ENCODE measurements at regions not wholly inside any gene's neighbourhood (a gene's known extent, or its start where the extent isn't known, plus 50 kb on each side); places are given as distances from the start of the nearest gene placed in this dataset.

- Histone ChIP-seq H3K9me1 (replicated peaks; ENCODE audit: control insufficient read depth, extremely low read depth, insufficient read depth, low read length) (no peaks in the 10 kb centered on the region), H3K27me3 (ENCODE audit: control insufficient read depth in 2 of 2, insufficient read depth in 2 of 2, low read length in 2 of 2) (no peaks in the 10 kb centered on the region), H2AFZ (ENCODE audit: low read depth, low read length) (no peak overlapping the region), H3K79me2 (ENCODE audit: control insufficient read depth, insufficient read depth, low read length) (no peaks in the 10 kb centered on the region), H3K36me3 (ENCODE audit: control insufficient read depth in 2 of 2, extremely low read depth in 1 of 2, insufficient read depth in 2 of 2, low read length in 2 of 2) (no peaks in the 10 kb centered on the region), H3K4me3 (replicated peaks in 1 of 3; ENCODE audit: insufficient read depth in 1 of 3, low read depth in 1 of 3, low read length in 3 of 3) (no peak overlapping the region), H3K4me1 (ENCODE audit: control insufficient read depth, extremely low read depth, insufficient read depth, low read length) (no peaks in the 10 kb centered on the region), H3K9me3 (replicated peaks; ENCODE audit: control insufficient read depth, insufficient read depth, low read length) (no peaks in the 10 kb centered on the region), H3K9ac (replicated peaks; ENCODE audit: extremely low read depth, insufficient read depth, low read length) (no peak overlapping the region), H3K27ac (ENCODE audit: insufficient read depth, low read depth, low read length) (no peak overlapping the region), H4K20me1 (replicated peaks; ENCODE audit: control insufficient read depth, extremely low read depth, insufficient read depth, low read length) (no peaks in the 10 kb centered on the region), H3K4me2 (ENCODE audit: insufficient read depth, low read length) (no peak overlapping the region)
- TF ChIP-seq CTCF (IDR thresholded peaks at IDR 0.05; ENCODE audit: extremely low read depth in 1 of 2, insufficient read depth in 1 of 2, low read depth in 1 of 2, low read length in 2 of 2) (no peak), MYC (IDR thresholded peaks at IDR 0.05; ENCODE audit: low read depth, low read length) (no peak), POLR2AphosphoS5 (IDR thresholded peaks at IDR 0.05; ENCODE audit: insufficient read depth, low read depth, low read length) (no peak), JUN (IDR thresholded peaks at IDR 0.05; ENCODE audit: borderline replicate concordance, insufficient read depth, insufficient read length, low read depth) (no peak), FOS (IDR thresholded peaks at IDR 0.05; ENCODE audit: borderline replicate concordance, insufficient read depth, low read length) (no peak), POLR2A (IDR thresholded peaks at IDR 0.05; ENCODE audit: low read depth, low read length) (no peak), EZH2 (IDR thresholded peaks at IDR 0.05; ENCODE audit: borderline replicate concordance, low read depth, low read length, severe bottlenecking) (no peak)
- DNase-seq (ENCODE audit: low read depth, low spot score) = no peak
- BruUV-seq (replicated peaks) = no TSS peak
- intact Hi-C loops (cut with micrococcal nuclease) (no loop called here), dilution Hi-C loops (cut with MboI; ENCODE audit: extremely low pct_ligation_motif_present, low sequenced_read_pairs) (no loop called here)
- CTCF ChIA-PET = no interaction called here
- POLR2A ChIA-PET = no interaction called here
- no peak for FAIRE-seq
Observed at GRCh38 chr5:126171916-126172315, 251.3 kb upstream of the GRAMD2B start.

DNA sequence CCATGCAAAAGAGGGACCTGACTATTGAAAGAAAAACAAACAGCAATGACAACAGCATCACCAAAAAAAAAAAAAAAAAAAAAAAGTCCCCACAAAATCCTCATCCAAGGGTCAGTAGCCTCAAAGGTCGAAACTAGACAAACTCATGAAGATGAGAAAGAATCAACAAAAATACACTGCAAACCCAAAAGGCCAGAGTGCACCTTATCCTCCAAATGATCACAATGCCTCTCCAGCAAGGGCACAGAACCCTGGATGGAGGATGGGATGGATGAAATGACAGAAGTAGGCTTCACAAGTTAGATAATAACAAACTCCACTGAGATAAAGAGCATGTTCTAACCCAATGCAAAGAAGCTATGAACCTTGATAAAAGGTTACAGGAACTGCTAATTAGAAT, 250.4 kb upstream of the GRAMD2B start:
- no peaks in the 10 kb centered on the region for H4K20me1 ChIP-seq (replicated peaks; ENCODE audit: control insufficient read depth, extremely low read depth, insufficient read depth, low read length)
- H3K4me1 ChIP-seq (ENCODE audit: control insufficient read depth, extremely low read depth, insufficient read depth, low read length) = no peaks in the 10 kb centered on the region
- no peak overlapping the region for H2AFZ ChIP-seq (ENCODE audit: low read depth, low read length)
- no peak overlapping the region for H3K4me2 ChIP-seq (ENCODE audit: insufficient read depth, low read length)
- no peak overlapping the region for H3K27ac ChIP-seq (ENCODE audit: insufficient read depth, low read depth, low read length)
- no peak for DNase-seq (ENCODE audit: low read depth, low spot score)
- dilution Hi-C loops (cut with MboI; ENCODE audit: extremely low pct_ligation_motif_present, low sequenced_read_pairs) = no loop called here
- H3K27me3 ChIP-seq (ENCODE audit: control insufficient read depth in 2 of 2, insufficient read depth in 2 of 2, low read length in 2 of 2) = no peaks in the 10 kb centered on the region
- no peak overlapping the region for H3K9ac ChIP-seq (replicated peaks; ENCODE audit: extremely low read depth, insufficient read depth, low read length)
- POLR2A ChIA-PET = no interaction called here
- CTCF ChIA-PET = no interaction called here
- no peaks in the 10 kb centered on the region for H3K9me3 ChIP-seq (replicated peaks; ENCODE audit: control insufficient read depth, insufficient read depth, low read length)
- H3K79me2 ChIP-seq (ENCODE audit: control insufficient read depth, insufficient read depth, low read length) = no peaks in the 10 kb centered on the region
- FAIRE-seq = no peak
- H3K4me3 ChIP-seq (replicated peaks in 1 of 3; ENCODE audit: insufficient read depth in 1 of 3, low read depth in 1 of 3, low read length in 3 of 3) = no peak overlapping the region
- no peaks in the 10 kb centered on the region for H3K36me3 ChIP-seq (ENCODE audit: control insufficient read depth in 2 of 2, extremely low read depth in 1 of 2, insufficient read depth in 2 of 2, low read length in 2 of 2)
- TF ChIP-seq GATA2 (IDR thresholded peaks at IDR 0.05; ENCODE audit: insufficient read depth, insufficient read length, low read depth, low read length) = no peak
- no peak for TF ChIP-seq CTCF (IDR thresholded peaks at IDR 0.05; ENCODE audit: extremely low read depth in 1 of 2, insufficient read depth in 1 of 2, low read depth in 1 of 2, low read length in 2 of 2)
- TF ChIP-seq EZH2 (IDR thresholded peaks at IDR 0.05; ENCODE audit: borderline replicate concordance, low read depth, low read length, severe bottlenecking) = no peak
- TF ChIP-seq FOS (IDR thresholded peaks at IDR 0.05; ENCODE audit: borderline replicate concordance, insufficient read depth, low read length) = no peak
- TF ChIP-seq MYC (IDR thresholded peaks at IDR 0.05; ENCODE audit: low read depth, low read length) = no peak
- no peak for TF ChIP-seq POLR2AphosphoS5 (IDR thresholded peaks at IDR 0.05; ENCODE audit: insufficient read depth, low read depth, low read length)
- no peak for TF ChIP-seq MAX (IDR thresholded peaks at IDR 0.05; ENCODE audit: insufficient read depth, insufficient read length)
- TF ChIP-seq JUN (IDR thresholded peaks at IDR 0.05; ENCODE audit: borderline replicate concordance, insufficient read depth, insufficient read length, low read depth) = no peak
- no peak for TF ChIP-seq POLR2A (IDR thresholded peaks at IDR 0.05; ENCODE audit: low read depth, low read length)
- intact Hi-C loops (cut with micrococcal nuclease) = no loop called here
- BruUV-seq (replicated peaks) = no TSS peak
- H3K9me1 ChIP-seq (replicated peaks; ENCODE audit: control insufficient read depth, extremely low read depth, insufficient read depth, low read length) = no peaks in the 10 kb centered on the region

Data from endothelial cell of umbilical vein (primary cell).